K562 (cell line): ENCODE measurements at regions not wholly inside any gene's neighbourhood (a gene's known extent, or its start where the extent isn't known, plus 50 kb on each side); places are given as distances from the start of the nearest gene placed in this dataset.

Experiments
- ATAC-seq: fragments of 200-7000 bp; cut with Tn5 transposase; 3 replicates; pipeline ENCODE4 v1.9.1; 2020; ENCODE audit warnings: moderate library complexity
- BruUV-seq: library from RNA; stranded (reverse); fragments of 400-500 nt; replicated peaks from 2 replicates; lab custom pipeline; 2021; lab: Mats Ljungman, UMichigan
- CTCF ChIA-PET: fragments of 300-600 bp; formaldehyde crosslinking; extraction: SDS; loops from one replicate; lab custom pipeline; 2021; ENCODE audit warnings: low intra/inter-chr PET ratio; lab: Yijun Ruan, JAX
- POLR2A ChIA-PET: fragments of 300-600, 350-650 bp; sonication (Branson Sonifier 250); formaldehyde crosslinking; extraction: SDS; loops from one replicate; lab custom pipeline; 2021; ENCODE audit warnings: antibody characterized with exemption, inconsistent platforms; lab: Yijun Ruan, JAX
- DNase-seq, 4 experiments: peaks; one replicate each; pipeline versions ENCODE4 v3.0.0 to v3.0.0-alpha.2; 2011 to 2018; ENCODE audit warnings: low spot score in 3 of 4, mixed read lengths in 3 of 4; ENCODE audit errors: extremely low read depth in 1 of 4
- FAIRE-seq: peaks from 2 replicates; lab custom pipeline; 2011; peaks lifted over from hg19 to GRCh38; lab: Jason Lieb, UNC
- H2AFZ ChIP-seq: 2 replicates; pipeline ENCODE4 v1.6.0; 2011; ENCODE audit warnings: low read depth, low read length, control low read depth, inconsistent platforms
- H3K27ac ChIP-seq: fragments of 200-600 bp; 3 replicates; pipeline ENCODE4 v1.8.0; 2011; ENCODE audit warnings: low read depth, mild to moderate bottlenecking, control low read depth, inconsistent platforms, low read length, moderate library complexity, mixed read lengths; ENCODE audit errors: extremely low read depth
- H3K27me3 ChIP-seq, 2 experiments: fragments of 300-600 bp in 1 of 2; 2 replicates in 1 of 2; 3 replicates in 1 of 2; pipeline versions ENCODE4 v1.6.0 to v1.8.0; 2011; ENCODE audit warnings: inconsistent platforms in 2 of 2, low read length in 2 of 2, mild to moderate bottlenecking in 1 of 2, mixed read lengths in 1 of 2, moderate library complexity in 1 of 2; ENCODE audit not compliant: control insufficient read depth in 2 of 2, insufficient read depth in 2 of 2
- H3K36me3 ChIP-seq: fragments of 300-600 bp; 3 replicates; pipeline ENCODE4 v1.8.0; 2011; ENCODE audit warnings: mild to moderate bottlenecking, low read length, inconsistent platforms; ENCODE audit not compliant: control insufficient read depth, insufficient read depth
- H3K4me1 ChIP-seq, 2 experiments: fragments of 200-600 bp in 1 of 2; replicated peaks in 1 of 2; 2 replicates in 1 of 2; 3 replicates in 1 of 2; pipeline versions ENCODE4 v1.5.1 to v1.8.0; 2011; ENCODE audit warnings: inconsistent platforms in 2 of 2, low read length in 2 of 2, mild to moderate bottlenecking in 1 of 2, mixed read lengths in 1 of 2, moderate library complexity in 1 of 2; ENCODE audit not compliant: control insufficient read depth in 2 of 2, insufficient read depth in 2 of 2
- H3K4me2 ChIP-seq: 2 replicates; pipeline ENCODE4 v1.6.1; 2011; ENCODE audit warnings: low read length, control low read depth, inconsistent platforms, mixed read lengths; ENCODE audit not compliant: insufficient read depth
- H3K4me3 ChIP-seq: fragments of 200-600 bp; sonication (generic), shearing (Covaris generic); 2 replicates; pipeline ENCODE4 v1.5.1; 2016; ENCODE audit warnings: control low read depth, inconsistent platforms
- H3K79me2 ChIP-seq: fragments of 200-600 bp; 3 replicates; pipeline ENCODE4 v1.8.0; 2011; ENCODE audit warnings: low read length, inconsistent platforms; ENCODE audit not compliant: control insufficient read depth, insufficient read depth
- H3K9ac ChIP-seq, 2 experiments: 2 replicates each; pipeline versions ENCODE4 v1.6.0 to v1.6.1; 2011; ENCODE audit warnings: low read depth in 2 of 2, low read length in 2 of 2, control low read depth in 1 of 2, inconsistent platforms in 1 of 2, mild to moderate bottlenecking in 1 of 2, mixed read lengths in 1 of 2; ENCODE audit not compliant: insufficient read depth in 1 of 2
- H3K9me1 ChIP-seq: one replicate; pipeline ENCODE4 v1.6.0; 2011; ENCODE audit warnings: inconsistent platforms, mild to moderate bottlenecking, low read length, moderate library complexity; ENCODE audit not compliant: control insufficient read depth, insufficient read depth
- H3K9me3 ChIP-seq: replicated peaks from 2 replicates; pipeline ENCODE4 v1.5.1; 2011; ENCODE audit warnings: low read depth, low read length, inconsistent platforms; ENCODE audit not compliant: control insufficient read depth, insufficient read depth
- H4K20me1 ChIP-seq: replicated peaks from 2 replicates; pipeline ENCODE4 v1.6.1; 2011; ENCODE audit warnings: low read length, inconsistent platforms, mixed read lengths; ENCODE audit not compliant: control insufficient read depth, insufficient read depth
- PHF20 ChIP-seq: fragments of 450-650 bp; IDR thresholded peaks from 2 replicates; pipeline ENCODE4 v1.6.1; 2018; ENCODE audit not compliant: partially characterized antibody
- THRAP3 ChIP-seq: fragments of 450-650 bp; IDR thresholded peaks from 2 replicates; pipeline ENCODE4 v1.6.1; 2016; ENCODE audit warnings: mild to moderate bottlenecking, inconsistent platforms, borderline replicate concordance
- ZNF12 ChIP-seq: sonication (generic); formaldehyde crosslinking; IDR thresholded peaks from 2 replicates; pipeline ENCODE4 v1.4.0; 2020; ENCODE audit warnings: mild to moderate bottlenecking, missing genetic modification reagents
- ZNF23 ChIP-seq: fragments of 250-450 bp; sonication (Bioruptor Pico); IDR thresholded peaks from 2 replicates; pipeline ENCODE4 v1.4.0; 2020; ENCODE audit warnings: mild to moderate bottlenecking
- ZNF586 ChIP-seq: fragments of 450-650 bp; formaldehyde crosslinking; conservative IDR thresholded peaks from 2 replicates; pipeline ENCODE4 v1.4.0; 2020; ENCODE audit warnings: mild to moderate bottlenecking, moderate library complexity
- ZNF778 ChIP-seq: fragments of 450-650 bp; formaldehyde crosslinking; IDR thresholded peaks from 2 replicates; pipeline ENCODE4 v1.4.0; 2020; ENCODE audit warnings: mild to moderate bottlenecking, moderate library complexity
- WGBS: fragments of 100-300 bp; shearing (Covaris generic); methylation state at CpG from one replicate; pipeline ENCODE4 v1.1.6; 2016; ENCODE audit warnings: low coverage, mixed read lengths; ENCODE audit not compliant: insufficient coverage; ENCODE audit errors: missing lambda C conversion rate; 5-methylcytosine and 5-hydroxymethylcytosine counted together
- in situ Hi-C: fragments of 300-500 bp; cut with MboI; formaldehyde crosslinking; loops from 4 replicates; pipeline ENCODE4 v1.15.0; 2018; ENCODE audit warnings: inconsistent platforms, mixed read lengths
- intact Hi-C: fragments of 100-400 bp; cut with micrococcal nuclease; formaldehyde crosslinking; loops from 2 replicates; pipeline ENCODE4 v1.14.2; 2022
- TF ChIP-seq, protein P1 (sequence below): fragments of 250-450 bp; sonication (Bioruptor Pico); IDR thresholded peaks from 2 replicates; pipeline ENCODE4 v1.8.0; 2022; ENCODE audit warnings: moderate library complexity, mild to moderate bottlenecking, inconsistent platforms
- TF ChIP-seq, protein P2 (sequence below): sonication (generic); formaldehyde crosslinking; IDR thresholded peaks from 2 replicates; pipeline ENCODE4 v1.8.1; 2023; ENCODE audit warnings: mild to moderate bottlenecking, missing genetic modification reagents
- TF ChIP-seq, protein P3 (sequence below), 2 experiments: fragments of 250-450 bp in 1 of 2; fragments of 450-650 bp in 1 of 2; sonication (Bioruptor Pico) in 1 of 2; IDR thresholded peaks; 2 replicates each; pipeline versions ENCODE4 v1.6.1 to v1.8.0; 2016 to 2021; ENCODE audit warnings: mild to moderate bottlenecking in 2 of 2, moderate library complexity in 2 of 2, missing compliant biosample characterization in 1 of 2, missing genetic modification characterization in 1 of 2

DNA sequence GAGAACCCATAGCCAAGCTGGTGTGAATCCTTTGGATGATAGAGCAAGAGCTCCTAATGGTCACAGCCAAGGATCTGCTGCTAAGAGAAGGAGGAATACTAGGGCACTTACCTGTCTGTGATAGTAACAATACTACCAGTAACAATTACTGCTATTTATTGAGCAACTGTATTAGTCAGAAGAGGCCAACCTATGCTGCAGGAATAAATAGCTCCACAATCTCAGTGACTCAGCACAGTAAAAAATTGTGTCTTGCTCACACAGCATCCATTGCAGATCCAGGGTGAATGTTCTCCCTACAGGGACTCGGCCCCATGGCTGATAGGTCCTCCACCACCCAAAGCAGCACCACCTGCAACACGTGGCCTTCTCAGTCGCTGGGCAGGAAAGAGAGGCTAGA is 257.6 kb upstream of the ZMIZ1 start:
- Histone ChIP-seq H3K9ac (no peak overlapping the region), H3K27ac (no peak overlapping the region), H3K36me3 (no peaks in the 10 kb centered on the region), H4K20me1 (no peaks in the 10 kb centered on the region), H3K9me3 (no peaks in the 10 kb centered on the region), H3K4me1 (no peaks in the 10 kb centered on the region), H3K9me1 (no peaks in the 10 kb centered on the region), H3K27me3 (peaks cover 0 to 7% of the 10 kb centered on the region in 2 experiments; a peak in 2 of 5 replicates), H3K4me3 (no peak overlapping the region), H3K79me2 (no peaks in the 10 kb centered on the region), H3K4me2 (no peak overlapping the region), H2AFZ (no peak overlapping the region)
- ATAC-seq (no peak), FAIRE-seq (no peak), DNase-seq (no peak)
- WGBS = 0% methylated on average over 3 of the region's 3 CpGs
- intact Hi-C loops (no loop called here), in situ Hi-C loops (no loop called here)
- ChIA-PET CTCF (no interaction called here), POLR2A (interaction anchor here (1.3 kb wide), 1 partner anchor 9 kb away, joined by 4 read pairs; no protein-coding TSS in a partner anchor)
- TF ChIP-seq, protein P1, sequence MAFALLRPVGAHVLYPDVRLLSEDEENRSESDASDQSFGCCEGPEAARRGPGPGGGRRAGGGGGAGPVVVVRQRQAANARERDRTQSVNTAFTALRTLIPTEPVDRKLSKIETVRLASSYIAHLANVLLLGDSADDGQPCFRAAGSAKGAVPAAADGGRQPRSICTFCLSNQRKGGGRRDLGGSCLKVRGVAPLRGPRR (CRISPR knock-in tag) = no peak
- TF ChIP-seq ZNF586 (CRISPR knock-in tag) (no peak), ZNF12 (CRISPR knock-in tag) (peak; percentile 90)
- BruUV-seq = no TSS peak

DNA sequence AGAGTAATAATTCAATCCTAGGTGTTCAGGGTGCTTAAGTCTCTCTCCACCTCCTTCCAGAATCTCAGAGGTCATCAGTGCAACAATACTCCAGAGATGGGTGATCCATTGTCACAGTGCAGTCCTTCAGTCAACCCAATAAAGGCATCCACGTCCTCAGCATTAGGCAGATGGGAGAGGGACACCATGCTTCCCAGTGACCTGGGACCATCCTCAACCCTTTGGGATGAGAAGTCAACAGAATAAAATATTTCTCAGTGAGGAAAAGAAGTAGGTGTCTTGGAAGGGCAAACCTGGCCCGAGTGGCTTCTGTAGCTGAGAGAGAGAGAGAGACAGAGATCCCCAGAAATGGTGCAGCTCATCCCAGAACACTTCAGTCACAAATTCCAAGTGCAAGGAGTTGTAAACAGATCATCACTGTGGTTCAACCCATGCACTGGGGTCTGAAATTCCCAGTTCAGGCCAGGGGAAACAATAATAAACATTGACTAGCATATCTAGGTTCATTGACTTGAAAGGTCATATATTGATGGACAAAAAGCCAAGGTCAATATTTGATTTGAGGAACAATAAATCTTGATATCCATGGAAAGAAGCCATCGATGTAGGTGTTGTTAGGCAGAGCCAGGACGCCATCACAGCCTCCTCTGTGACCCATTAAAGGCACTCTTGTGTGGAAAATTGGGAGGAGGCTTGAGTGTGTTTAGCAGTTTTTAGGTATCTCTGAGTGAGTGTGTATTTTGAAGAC is 256.0 kb upstream of the ZMIZ1 start:
- H3K79me2 ChIP-seq = no peaks in the 10 kb centered on the region
- BruUV-seq = no TSS peak
- in situ Hi-C loops (no loop called here), intact Hi-C loops (no loop called here)
- H3K9ac ChIP-seq = no peak overlapping the region
- WGBS = 0% methylated on average over 4 of the region's 4 CpGs
- H3K4me1 ChIP-seq = no peaks in the 10 kb centered on the region
- no peak overlapping the region for H3K4me3 ChIP-seq
- CTCF ChIA-PET = no interaction called here
- H2AFZ ChIP-seq = no peak overlapping the region
- DNase-seq (no peak), FAIRE-seq (no peak), ATAC-seq (no peak)
- no peaks in the 10 kb centered on the region for H3K9me1 ChIP-seq
- H3K27me3 ChIP-seq = no peaks in the 10 kb centered on the region; a peak in 1 of 5 replicates
- H4K20me1 ChIP-seq = no peaks in the 10 kb centered on the region
- H3K27ac ChIP-seq = no peak overlapping the region
- no peak overlapping the region for H3K4me2 ChIP-seq
- POLR2A ChIA-PET = no interaction called here
- H3K36me3 ChIP-seq = no peaks in the 10 kb centered on the region
- H3K9me3 ChIP-seq = no peaks in the 10 kb centered on the region
- TF ChIP-seq THRAP3 (no peak), ZNF23 (CRISPR knock-in tag) (no peak), PHF20 (no peak), ZNF778 (CRISPR knock-in tag) (no peak)
- TF ChIP-seq, protein P2, sequence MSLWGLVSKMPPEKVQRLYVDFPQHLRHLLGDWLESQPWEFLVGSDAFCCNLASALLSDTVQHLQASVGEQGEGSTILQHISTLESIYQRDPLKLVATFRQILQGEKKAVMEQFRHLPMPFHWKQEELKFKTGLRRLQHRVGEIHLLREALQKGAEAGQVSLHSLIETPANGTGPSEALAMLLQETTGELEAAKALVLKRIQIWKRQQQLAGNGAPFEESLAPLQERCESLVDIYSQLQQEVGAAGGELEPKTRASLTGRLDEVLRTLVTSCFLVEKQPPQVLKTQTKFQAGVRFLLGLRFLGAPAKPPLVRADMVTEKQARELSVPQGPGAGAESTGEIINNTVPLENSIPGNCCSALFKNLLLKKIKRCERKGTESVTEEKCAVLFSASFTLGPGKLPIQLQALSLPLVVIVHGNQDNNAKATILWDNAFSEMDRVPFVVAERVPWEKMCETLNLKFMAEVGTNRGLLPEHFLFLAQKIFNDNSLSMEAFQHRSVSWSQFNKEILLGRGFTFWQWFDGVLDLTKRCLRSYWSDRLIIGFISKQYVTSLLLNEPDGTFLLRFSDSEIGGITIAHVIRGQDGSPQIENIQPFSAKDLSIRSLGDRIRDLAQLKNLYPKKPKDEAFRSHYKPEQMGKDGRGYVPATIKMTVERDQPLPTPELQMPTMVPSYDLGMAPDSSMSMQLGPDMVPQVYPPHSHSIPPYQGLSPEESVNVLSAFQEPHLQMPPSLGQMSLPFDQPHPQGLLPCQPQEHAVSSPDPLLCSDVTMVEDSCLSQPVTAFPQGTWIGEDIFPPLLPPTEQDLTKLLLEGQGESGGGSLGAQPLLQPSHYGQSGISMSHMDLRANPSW (CRISPR knock-in tag) = no peak
- TF ChIP-seq, protein P3, sequence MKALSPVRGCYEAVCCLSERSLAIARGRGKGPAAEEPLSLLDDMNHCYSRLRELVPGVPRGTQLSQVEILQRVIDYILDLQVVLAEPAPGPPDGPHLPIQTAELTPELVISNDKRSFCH (CRISPR knock-in tag; IDR thresholded peaks at IDR 0.05) = no peak
- TF ChIP-seq, protein P3 (tag; IDR thresholded peaks at IDR 0.05) = no peak
